Astrocyte of the cerebellum (primary cell): ENCODE measurements at regions not wholly inside any gene's neighbourhood (a gene's known extent, or its start where the extent isn't known, plus 50 kb on each side); places are given as distances from the start of the nearest gene placed in this dataset.

Experiments
- DNase-seq: peaks from one replicate; pipeline ENCODE4 v3.0.0-alpha.2; 2011; ENCODE audit warnings: low read depth
- H3K4me3 ChIP-seq: 2 replicates; pipeline ENCODE4 v1.5.1; 2011; ENCODE audit warnings: mild to moderate bottlenecking, low read depth, low read length, moderate library complexity
- CTCF ChIP-seq: IDR thresholded peaks from 2 replicates; pipeline ENCODE4 v1.5.1; 2012; ENCODE audit warnings: low read length, low read depth, moderate library complexity, mild to moderate bottlenecking; ENCODE audit errors: missing control alignments
- in situ Hi-C: cut with HindIII; loops from 2 replicates; pipeline ENCODE4 v1.10.0; 2017; ENCODE audit warnings: low sequenced_read_pairs

- no peak for TF ChIP-seq CTCF
- no peak for DNase-seq
- H3K4me3 ChIP-seq: no peak overlapping the region
- in situ Hi-C loops: loop anchor here (5.0 kb wide), 1 partner anchor 79 kb away; no protein-coding TSS in a partner anchor
These were observed 120.8 kb upstream of the CDCA7L start for GRCh38 chr7:22066522-22066921.

DNA sequence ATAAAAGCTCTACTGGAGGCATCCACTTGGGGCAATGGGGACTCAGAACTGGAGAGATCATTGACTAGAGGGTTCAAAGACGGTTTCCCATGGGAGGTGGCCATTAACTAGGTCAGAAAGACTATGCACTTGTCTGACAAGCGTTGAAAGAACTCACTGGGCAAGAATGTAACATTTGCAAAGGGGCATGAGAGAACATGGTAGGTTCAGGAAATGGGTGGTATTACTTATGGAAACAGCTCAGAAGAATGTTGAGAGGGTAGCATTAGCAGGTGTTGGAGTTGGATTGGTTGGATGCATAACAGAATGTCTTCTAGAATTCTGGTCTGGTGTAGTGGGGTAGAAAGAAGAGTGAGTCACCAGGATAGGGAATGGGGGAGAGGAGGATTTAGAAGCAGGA is 119.1 kb upstream of the CDCA7L start:
- TF ChIP-seq CTCF: no peak
- in situ Hi-C loops: loop anchor here (5.0 kb wide), 1 partner anchor 78 kb away; no protein-coding TSS in a partner anchor
- DNase-seq: no peak
- H3K4me3 ChIP-seq: no peak overlapping the region

DNA sequence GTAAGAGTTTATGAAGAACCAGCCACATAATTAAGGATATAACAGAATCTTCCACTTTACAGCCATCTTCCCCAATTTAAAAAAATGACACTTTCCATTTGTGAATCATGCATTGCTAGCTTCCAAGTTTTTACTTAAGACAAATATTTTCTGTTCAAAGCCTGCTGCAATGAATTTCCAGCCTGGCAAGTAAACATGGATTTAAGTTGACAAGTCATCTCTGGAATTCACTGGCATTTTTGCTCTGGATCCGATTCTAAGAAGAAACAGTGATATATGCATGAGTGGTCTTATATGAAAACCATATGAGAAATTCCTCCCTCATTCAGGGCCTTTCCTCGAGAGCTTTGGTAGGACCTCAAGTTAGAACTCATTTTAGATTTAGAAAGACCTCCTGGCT is 116.1 kb upstream of the CDCA7L start:
- TF ChIP-seq CTCF: no peak
- in situ Hi-C loops: no loop called here
- no peak for DNase-seq
- H3K4me3 ChIP-seq: no peak overlapping the region

- H3K4me3 ChIP-seq: no peak overlapping the region
- DNase-seq: no peak
- no peak for TF ChIP-seq CTCF
- in situ Hi-C loops: no loop called here
These were observed 115.2 kb upstream of the CDCA7L start for GRCh38 chr7:22060863-22061262.

DNA sequence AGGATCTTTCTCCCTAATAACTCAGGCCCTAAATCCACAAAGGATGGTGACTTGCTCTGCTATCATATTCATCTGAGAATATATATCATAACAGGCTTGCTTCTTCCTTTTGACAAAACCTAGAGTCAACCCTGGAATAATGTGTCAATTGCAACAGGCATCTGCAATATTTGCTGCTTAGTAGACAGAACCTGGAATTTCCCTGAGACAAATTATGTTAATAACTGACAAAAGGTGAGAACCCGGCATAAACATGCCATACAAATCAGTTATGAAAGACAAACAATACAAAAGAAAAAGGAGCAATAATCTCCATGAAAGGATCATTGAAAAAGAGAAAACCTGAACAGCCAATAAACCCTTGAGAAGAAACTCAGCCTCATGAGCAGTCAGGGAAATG is 114.5 kb upstream of the CDCA7L start:
- TF ChIP-seq CTCF: no peak
- H3K4me3 ChIP-seq: no peak overlapping the region
- no peak for DNase-seq
- in situ Hi-C loops: no loop called here

DNA sequence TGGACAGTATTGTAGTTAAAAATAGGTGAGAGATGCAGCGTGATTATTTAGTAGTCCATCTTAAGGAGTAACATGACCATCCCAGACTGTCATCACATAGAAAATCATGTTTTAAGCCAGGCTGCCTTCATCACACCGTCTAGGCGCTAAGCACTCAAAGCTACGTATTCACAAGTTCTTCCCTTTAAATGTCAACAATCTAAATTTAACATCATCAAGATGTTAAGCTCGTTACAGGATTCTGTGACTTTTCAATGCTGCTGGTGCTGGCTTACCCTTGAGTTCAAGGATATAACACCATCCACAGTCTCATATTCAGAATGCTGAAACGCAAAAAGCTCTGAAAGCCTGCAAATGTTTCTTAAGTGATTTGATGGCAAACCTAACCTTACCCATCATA is 109.5 kb upstream of the CDCA7L start:
- no peak for DNase-seq
- no peak overlapping the region for H3K4me3 ChIP-seq
- in situ Hi-C loops: no loop called here
- TF ChIP-seq CTCF: no peak
